Bronchial epithelial cell (primary cell): ENCODE measurements at regions not wholly inside any gene's neighbourhood (a gene's known extent, or its start where the extent isn't known, plus 50 kb on each side); places are given as distances from the start of the nearest gene placed in this dataset.

Source experiments
- DNase-seq: peaks from one replicate; pipeline ENCODE4 v3.0.0-alpha.2; 2010; ENCODE audit warnings: low read depth
- FAIRE-seq: peaks from 2 replicates; lab custom pipeline; 2011; peaks lifted over from hg19 to GRCh38; lab: Jason Lieb, UNC
- H3K27me3 ChIP-seq: 2 replicates; pipeline ENCODE4 v1.5.1; 2011; ENCODE audit warnings: low read length; ENCODE audit not compliant: control insufficient read depth, insufficient read depth
- H3K36me3 ChIP-seq: 2 replicates; pipeline ENCODE4 v1.5.1; 2011; ENCODE audit warnings: low read length; ENCODE audit not compliant: control insufficient read depth, insufficient read depth
- H3K4me3 ChIP-seq: 2 replicates; pipeline ENCODE4 v1.5.1; 2011; ENCODE audit warnings: mild to moderate bottlenecking, low read depth, low read length, control low read depth
- TF ChIP-seq, protein P1 (sequence below): IDR thresholded peaks from 2 replicates; pipeline ENCODE4 v1.5.1; 2011; ENCODE audit warnings: mild to moderate bottlenecking, moderate library complexity, low read length, control low read depth, inconsistent platforms; ENCODE audit not compliant: insufficient read depth, severe bottlenecking

DNA sequence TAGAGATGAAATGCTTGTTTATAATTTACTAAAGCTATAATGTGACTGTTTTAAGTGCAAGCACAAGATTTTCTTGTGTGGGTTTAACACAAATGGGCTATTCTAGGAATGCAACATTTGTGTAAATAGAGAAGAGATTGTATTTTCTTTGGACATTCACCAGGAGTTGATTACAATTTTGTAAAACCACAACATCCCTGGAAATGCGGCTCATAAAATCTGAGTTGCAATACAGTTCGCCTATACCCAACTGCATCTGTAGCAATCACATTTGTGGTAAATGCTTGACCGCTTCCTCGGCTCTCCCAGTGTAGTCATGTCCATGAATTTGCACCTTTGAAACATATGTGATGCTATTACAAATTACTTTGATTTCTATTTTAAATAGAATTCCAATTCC, 348.7 kb upstream of the CDH20 start:
- Histone ChIP-seq H3K4me3 (no peak overlapping the region), H3K36me3 (no peaks in the 10 kb centered on the region), H3K27me3 (no peaks in the 10 kb centered on the region)
- FAIRE-seq: no peak
- no peak for DNase-seq
- TF ChIP-seq, protein P1, sequence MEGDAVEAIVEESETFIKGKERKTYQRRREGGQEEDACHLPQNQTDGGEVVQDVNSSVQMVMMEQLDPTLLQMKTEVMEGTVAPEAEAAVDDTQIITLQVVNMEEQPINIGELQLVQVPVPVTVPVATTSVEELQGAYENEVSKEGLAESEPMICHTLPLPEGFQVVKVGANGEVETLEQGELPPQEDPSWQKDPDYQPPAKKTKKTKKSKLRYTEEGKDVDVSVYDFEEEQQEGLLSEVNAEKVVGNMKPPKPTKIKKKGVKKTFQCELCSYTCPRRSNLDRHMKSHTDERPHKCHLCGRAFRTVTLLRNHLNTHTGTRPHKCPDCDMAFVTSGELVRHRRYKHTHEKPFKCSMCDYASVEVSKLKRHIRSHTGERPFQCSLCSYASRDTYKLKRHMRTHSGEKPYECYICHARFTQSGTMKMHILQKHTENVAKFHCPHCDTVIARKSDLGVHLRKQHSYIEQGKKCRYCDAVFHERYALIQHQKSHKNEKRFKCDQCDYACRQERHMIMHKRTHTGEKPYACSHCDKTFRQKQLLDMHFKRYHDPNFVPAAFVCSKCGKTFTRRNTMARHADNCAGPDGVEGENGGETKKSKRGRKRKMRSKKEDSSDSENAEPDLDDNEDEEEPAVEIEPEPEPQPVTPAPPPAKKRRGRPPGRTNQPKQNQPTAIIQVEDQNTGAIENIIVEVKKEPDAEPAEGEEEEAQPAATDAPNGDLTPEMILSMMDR: no peak

DNA sequence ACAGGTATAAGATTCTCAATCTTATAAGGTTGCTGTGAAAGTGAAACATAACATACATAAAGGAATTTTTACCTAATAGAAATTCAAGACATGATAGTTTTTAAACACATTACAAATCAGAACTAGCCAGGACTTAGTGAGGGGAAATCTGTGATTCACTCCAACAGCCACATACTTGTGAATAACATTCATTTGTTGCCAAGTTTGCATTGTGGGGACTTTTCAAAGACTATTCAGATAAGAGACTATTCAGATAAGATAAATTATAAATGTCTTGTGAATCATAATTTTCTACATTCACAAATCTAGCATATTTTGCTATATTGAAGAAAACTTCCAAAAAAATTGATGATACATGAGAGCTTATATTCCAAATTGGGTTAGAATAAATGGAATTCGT, 345.3 kb upstream of the CDH20 start:
- TF ChIP-seq, protein P1: no peak
- Histone ChIP-seq H3K27me3 (no peaks in the 10 kb centered on the region), H3K36me3 (no peaks in the 10 kb centered on the region), H3K4me3 (no peak overlapping the region)
- FAIRE-seq (no peak), DNase-seq (no peak)

DNA sequence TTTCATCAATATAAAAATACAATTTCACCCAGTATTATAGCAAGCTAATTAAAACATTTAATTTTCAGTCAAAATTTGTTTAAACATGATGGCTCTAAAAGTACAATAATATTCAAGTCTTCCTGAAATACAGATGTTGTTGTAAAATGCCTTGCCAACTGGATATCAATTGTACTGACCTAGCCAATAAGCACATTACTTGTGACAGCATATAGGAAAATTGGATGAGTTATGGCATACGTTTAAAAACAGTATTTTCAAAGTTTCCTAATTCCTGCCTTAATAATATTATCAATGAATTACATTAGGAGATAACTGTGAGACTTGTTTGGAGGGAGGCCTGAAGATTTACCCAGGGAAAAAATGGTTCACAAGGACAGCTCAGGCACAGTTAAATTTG, 336.9 kb upstream of the CDH20 start:
- DNase-seq (no peak), FAIRE-seq (no peak)
- Histone ChIP-seq H3K4me3 (no peak overlapping the region), H3K27me3 (no peaks in the 10 kb centered on the region), H3K36me3 (no peaks in the 10 kb centered on the region)
- TF ChIP-seq, protein P1: no peak

DNA sequence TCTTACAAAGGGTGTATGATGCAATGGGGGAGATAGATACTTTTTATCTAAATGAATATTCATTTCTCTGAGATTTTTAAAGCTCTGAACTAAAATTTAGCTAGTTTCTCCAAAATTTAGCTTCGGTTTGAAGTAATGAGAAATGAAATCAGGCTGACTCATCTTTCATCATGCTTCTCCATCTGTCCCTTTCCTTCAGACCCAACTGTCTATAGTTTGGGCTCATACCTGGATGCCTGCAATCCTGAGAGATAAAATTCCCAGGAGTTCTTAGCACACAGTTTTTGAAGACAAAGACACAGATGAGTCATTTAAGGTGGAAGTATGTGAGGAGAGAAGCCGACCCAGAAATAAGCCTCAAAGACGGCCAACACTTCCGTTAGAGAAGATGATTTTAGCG, 336.4 kb upstream of the CDH20 start:
- no peak for FAIRE-seq

DNA sequence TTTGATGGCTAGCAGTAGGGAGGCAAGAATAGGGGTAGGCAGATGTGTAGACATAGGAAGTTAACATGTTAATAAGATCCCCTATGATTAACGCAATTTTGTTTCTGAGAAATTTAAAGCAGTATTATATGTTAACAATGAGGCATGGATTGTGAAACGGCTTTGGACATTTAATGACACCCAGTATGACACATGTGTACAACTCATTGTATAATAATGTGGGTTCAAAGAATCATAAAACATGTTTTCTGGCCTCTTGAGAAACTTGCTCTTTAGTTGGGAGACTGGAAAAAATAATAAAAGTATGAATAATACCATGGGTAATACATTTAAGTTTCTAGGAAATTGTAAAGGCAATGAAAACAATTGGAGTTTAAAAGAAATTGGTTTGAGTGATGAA, 332.1 kb upstream of the CDH20 start:
- FAIRE-seq (no peak), DNase-seq (peak; percentile 33)
- Histone ChIP-seq H3K36me3 (no peaks in the 10 kb centered on the region), H3K4me3 (no peak overlapping the region), H3K27me3 (no peaks in the 10 kb centered on the region)
- TF ChIP-seq, protein P1: no peak

More for the DNA sequence above, 336.4 kb upstream of the CDH20 start:
- TF ChIP-seq, protein P1: no peak
- Histone ChIP-seq H3K4me3 (no peak overlapping the region), H3K36me3 (no peaks in the 10 kb centered on the region), H3K27me3 (no peaks in the 10 kb centered on the region)
- no peak for DNase-seq

DNA sequence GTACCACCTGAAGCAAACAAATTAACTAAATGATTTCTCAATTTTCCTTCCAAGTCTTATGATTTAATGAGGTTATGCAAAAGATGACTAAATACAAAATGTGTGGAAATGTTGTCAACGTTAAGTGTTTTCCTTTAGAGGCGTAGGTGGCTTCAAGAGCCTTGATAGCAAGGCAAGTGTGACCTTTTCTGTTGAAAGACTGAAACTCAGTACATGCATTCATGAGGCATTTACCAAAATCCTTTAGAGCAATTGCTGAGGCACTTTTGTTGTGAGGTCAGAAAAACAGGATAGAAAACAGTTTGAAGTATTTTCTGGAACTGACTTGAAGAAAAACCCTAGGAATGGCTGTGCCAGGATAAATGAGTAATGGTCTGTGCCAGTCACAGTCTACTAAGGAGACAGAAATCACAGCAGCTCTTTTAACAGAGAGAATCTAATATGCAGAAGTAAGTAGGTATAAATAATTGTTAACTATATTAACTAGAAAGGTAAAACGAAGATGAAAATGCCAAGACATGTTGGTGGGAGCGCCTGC, 326.5 kb upstream of the CDH20 start:
- no peaks in the 10 kb centered on the region for H3K36me3 ChIP-seq
- H3K4me3 ChIP-seq: no peak overlapping the region
- TF ChIP-seq, protein P1: no peak
- no peak for DNase-seq
- H3K27me3 ChIP-seq: no peaks in the 10 kb centered on the region
- FAIRE-seq: no peak
